HG03103 (cell line): ENCODE measurements at regions not wholly inside any gene's neighbourhood (a gene's known extent, or its start where the extent isn't known, plus 50 kb on each side); places are given as distances from the start of the nearest gene placed in this dataset.
"Not testable (repeated sequence)": the region's sequence is repeated elsewhere in the genome, so short reads cannot be mapped to it uniquely, and the experiment has no call there.

Experiments
- ATAC-seq: cut with Tn5 transposase; IDR thresholded peaks from one replicate; pipeline ENCODE4 v1.9.1; 2021; ENCODE audit warnings: low read depth; ENCODE audit not compliant: unreplicated experiment

DNA sequence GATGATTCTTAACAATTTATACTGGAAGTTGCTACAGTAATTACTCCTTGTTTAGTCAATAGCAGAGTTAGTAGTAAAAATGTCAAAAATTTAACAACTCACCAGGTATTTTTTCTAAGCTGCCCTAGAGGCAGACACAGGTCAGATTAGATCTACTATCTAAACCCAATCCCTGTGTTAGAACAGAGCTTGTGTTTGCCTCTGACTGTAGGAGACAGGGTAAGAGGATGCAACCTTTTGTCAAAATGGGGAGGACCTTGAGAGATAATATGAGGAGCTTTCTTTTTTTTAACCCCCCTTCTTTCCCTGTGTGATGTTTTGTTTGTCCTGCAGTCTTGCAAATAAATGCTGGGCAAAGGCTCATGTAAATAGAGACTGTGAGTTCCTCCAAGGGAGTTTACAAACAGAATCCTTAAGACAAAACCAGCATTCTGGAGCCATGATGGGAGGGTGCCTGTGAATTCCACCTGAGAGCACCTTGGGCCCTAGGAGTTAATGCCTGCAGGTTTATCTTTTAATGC is 353.1 kb downstream of the GATA3 start:
- ATAC-seq, result no peak

DNA sequence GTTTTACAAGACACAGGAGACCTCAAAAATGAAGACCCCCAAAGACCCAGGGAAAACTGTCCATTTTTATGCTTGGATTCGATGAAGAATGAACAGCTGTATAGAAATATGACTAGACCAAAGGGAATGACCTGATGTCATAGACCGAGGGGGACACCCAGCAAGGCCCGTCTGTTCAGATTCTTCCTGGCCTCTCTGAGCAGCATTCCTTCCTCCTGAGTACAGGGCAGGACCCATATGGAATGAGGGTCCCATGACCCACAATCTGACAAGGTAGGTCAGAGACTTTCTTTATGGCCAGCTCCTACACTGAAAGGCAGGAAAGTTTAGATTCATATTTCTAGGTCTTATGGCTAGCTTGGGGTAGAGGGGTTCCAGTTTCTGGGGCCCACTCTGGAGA is 356.0 kb downstream of the GATA3 start:
- no peak for ATAC-seq

DNA sequence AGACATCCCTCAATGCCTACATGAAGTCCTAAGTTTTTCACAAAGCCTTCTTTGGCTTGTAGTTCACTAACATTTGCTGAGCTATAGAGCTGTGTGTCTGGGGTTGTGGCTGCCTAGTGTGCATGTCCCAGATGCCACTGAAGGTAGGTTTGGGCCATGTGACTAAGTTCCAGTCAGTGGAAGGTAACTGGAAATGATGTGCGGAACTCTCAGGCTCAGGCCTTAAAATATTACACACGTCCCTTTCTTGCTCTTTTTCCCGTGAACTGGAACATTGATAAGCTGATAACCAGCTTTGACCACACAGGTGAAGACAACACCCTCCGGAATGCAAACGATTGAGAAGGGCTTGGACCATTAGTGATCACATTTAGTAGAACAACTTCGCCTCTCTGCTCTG is 358.1 kb downstream of the GATA3 start:
- no peak for ATAC-seq

DNA sequence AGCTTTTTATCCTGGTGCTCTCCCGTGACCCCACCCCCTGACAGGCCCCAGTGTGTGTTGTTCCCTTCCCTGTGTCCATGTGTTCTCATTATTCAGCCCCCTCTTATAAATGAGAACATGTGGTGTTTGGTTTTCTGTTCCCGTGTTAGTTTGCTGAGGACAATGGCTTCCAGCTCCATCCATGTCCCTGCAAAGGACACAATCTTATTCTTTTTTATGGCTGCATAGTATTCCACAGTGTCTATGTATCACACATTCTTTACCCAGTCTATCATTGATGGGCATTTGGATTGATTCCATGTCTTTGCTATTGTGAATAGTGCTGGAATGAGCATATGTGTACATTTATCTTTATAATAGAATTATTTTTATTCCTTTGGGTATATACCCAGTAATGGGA is 360.5 kb downstream of the GATA3 start:
- not testable (repeated sequence) for ATAC-seq

DNA sequence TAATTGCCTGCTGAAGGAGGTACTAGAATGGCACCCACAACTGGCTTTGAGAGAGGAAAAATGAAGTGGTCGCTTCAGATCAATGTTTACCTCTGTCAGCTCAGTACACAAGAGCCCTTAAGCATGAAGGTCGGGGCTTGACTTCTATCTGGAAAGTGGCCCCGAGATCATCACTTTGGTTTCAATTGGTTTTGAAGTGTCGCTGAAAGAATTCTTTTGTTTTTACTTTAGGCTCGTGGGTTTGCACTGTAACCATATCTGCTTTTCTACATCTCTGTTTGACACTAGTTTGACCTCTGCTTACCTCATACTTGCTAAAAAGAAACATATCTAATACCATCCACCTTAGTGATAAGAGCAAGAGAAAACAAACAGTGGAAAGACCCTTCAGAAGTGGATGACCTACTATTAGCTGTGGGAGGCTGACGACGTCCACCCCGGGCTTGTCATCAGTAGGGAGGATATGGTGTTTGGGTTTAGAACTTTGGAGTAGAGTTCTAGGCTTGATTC is 361.8 kb downstream of the GATA3 start:
- no peak for ATAC-seq

DNA sequence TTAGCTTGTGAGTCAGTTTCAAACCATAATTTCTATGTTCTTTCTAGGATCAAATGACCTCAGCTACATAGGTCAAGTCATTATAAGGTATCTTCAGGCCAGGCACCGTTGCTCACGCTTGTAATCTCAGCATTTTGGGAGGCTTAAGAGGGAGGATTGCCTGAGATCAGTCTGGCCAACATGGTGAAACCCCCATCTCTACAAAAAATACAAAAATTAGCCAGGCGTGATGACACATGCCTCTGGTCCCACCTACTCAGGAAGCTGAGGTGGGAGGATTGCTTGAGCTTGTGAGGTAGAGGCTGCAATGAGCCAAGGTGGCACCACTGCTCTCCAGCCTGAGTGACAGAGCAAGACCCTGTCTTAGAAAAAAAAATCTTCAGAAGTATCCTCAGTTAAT is 362.3 kb downstream of the GATA3 start:
- no peak for ATAC-seq

DNA sequence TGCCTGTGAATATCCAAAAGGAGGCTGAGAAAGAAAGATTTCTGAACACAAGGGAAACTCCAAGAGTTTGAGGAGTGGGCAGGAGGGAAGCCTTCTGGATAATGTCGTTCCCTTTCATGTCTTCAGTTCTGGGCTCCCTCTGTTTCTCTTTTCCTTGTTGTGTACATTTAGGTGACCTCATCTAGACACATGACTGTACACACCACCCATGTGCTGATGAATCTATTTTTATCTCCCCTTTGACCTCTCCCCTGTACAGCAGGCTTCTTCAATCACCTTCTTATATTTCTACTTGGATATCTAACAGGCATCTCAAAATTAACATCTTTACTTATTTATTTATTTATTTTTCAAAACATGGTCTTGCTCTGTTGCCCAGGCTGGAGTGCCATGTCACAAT is 363.1 kb downstream of the GATA3 start:
- no peak for ATAC-seq

DNA sequence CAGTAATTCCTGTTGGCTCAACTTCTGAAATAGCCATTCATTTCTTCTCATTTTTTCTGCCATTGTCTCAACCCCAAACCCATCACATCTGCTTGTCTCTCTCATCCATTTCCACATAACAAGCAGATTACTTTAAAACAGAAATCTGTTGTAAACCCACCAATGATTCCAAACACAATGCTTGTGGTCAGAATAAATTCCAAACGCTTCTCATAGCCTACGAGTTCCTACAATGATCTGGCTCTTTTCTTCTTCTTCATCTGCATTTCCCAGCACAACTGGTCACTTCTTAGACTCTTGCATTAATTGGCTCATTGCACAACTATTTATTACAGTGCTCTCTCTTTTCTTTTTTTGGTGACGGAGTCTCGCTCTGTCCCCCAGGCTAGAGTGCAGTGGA is 364.1 kb downstream of the GATA3 start:
- ATAC-seq, result no peak

DNA sequence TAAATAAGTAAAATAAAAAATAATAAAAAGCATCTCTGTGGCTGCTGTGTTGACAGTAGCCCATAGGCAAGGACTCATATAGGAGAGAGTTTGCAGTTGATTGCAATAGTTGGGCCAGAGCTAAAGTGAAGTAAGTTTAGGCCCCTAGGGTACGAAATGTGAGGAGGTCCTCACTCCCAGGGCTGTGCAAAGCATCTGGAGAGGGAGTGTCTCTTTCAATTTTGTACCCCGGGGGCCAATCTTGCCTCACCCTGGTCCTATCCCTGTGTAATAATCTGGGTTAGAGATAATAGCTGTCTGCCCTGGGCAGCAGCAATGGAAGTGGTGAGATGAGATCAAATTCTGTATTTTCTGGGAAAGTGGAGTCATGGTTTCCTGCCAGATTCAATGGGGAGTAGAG is 365.7 kb downstream of the GATA3 start:
- ATAC-seq, result no peak

DNA sequence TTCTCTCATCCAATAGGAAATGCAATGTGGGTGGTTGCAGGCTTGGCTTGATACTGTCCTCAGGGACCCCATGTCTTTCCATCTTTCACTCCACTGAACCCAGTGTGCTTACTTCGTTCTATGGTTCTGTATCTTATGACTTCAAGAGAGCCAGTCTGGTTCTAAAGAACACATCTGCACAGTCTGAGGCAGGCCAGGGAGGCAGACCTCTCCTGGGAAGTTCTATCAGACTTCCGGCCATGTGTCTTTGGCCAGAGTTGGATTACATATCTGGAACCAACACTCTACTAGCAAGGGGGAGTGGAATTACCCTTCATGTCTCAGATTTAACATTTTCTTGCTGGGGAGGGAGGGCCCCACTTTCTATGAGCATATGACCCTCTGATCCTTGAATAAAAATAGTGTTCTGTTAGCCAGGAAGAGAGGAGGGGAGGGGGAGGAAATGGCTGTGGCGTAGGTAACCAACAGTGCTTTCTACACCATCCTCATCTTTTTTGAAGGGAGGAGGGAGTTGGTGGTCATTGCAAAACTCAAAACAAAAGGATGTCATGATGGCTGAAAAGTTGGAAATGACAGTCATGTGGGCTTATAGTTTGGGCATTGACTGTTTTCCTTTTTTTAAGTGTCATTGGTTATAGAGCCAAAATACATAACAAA is 370.2 kb downstream of the GATA3 start:
- no peak for ATAC-seq

DNA sequence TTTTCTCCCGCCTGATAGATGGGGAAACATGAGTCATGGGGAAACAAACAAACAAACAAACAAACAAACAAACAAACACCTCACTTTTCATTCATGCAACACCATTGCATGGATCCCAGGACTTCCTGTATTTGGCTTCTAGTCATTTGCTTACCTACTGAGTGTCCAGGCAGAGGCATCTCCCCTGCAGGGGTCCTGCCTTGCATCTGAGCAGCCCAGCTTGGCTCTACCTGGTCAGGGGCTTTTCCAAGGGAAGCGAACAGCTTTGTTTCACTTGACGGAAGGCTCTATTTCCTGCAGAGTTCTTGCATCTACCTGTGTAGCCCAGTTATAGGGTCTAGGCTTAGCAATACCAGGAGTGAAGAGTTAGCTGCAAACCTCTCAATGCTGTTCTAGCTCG is 374.2 kb downstream of the GATA3 start:
- ATAC-seq, result no peak

DNA sequence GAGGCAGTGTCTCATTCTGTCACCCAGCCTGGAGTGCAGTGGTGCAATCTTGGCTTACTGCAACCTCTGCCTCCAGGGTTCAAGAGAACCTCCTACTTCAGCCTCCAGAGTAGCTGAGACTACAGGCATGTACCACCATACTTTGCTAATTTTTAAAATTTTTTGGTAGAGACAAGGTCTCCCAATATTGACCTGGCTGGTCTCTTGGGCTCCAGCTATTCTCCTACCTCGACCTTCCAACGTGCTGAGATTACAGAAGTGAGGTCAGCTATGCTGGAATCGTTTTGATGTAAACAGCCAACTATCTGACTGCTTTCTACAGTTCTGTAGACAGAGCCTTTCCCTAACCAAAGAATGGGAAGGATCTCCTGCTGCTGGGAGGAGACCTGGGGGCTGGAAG is 375.8 kb downstream of the GATA3 start:
- no peak for ATAC-seq

DNA sequence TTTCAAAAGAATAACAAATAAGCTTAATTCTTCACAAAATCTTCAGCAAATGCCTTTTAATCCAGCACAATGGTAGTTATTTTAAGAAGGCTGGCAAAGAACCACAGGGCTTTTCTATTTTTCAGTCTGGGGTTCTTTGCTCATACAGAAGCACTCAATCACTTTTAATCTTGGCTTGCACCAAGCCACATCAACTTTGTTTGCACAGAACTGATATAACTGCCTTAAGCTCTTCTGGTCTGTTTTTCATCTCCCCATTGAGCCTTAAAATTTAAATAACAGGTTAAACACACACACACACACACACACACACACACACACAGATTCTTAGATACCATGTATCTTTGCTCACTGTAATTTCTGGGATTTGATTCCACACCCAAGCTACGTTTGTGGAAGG is 377.0 kb downstream of the GATA3 start:
- ATAC-seq, result no peak

DNA sequence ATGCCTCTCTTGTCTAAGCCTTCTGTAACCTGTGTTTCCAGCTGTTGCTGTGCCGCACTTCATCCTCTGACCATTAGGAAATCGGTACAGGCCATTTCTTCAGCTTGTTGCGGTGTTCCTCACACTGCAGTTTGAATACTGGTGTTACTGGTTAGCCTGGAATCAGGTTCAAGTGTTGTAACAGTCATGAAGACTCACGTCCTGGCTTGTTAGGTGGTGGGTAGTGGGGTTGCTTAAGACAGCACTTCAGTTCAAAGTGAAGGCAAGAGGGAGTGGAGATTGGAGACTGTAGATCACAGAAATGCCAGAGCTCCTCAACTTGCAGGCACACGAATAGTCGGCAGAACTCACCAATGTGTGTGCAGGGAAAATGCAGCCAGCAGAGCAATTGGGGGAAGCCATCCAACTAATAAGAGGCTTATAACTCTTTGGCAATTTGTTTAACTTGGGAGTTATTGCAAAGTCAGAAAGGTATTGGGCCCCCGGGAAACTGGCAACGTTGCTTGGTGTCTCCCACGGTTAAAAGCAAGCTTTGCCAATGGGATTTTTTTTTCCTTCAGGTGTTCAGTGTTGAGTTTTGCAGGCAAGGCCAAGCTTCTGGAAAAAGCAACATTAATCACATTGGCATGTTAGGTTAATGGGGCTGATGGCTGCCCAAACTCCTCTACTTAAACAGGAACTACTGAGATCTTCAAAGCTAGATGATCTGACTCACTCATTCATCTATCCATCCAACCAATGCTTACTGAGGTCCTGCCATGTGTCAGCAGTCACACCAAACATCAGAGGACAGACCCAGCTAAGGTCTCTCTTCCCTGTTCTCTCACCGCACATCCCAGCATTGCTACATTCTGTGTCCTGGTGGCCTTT is 380.9 kb downstream of the GATA3 start:
- ATAC-seq, result no peak

DNA sequence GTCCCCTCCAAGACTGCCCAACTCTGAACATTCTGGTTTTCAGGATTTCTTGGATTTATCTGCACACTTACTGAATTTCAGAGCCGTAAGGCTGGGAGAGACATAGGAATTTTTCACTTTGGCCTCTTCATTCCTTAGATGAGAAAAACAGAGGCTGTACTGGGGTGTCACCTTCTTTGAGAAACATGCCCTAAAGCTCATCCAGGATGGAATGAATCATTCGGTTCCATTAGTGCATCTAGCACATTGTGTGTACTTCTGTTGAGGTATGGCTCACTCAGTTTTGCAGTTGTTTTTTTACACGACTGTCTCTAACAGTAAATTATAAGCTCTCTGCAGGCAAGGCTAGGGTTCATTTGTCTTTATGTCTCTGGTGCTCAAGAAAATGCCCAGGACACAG is 383.4 kb downstream of the GATA3 start:
- no peak for ATAC-seq

DNA sequence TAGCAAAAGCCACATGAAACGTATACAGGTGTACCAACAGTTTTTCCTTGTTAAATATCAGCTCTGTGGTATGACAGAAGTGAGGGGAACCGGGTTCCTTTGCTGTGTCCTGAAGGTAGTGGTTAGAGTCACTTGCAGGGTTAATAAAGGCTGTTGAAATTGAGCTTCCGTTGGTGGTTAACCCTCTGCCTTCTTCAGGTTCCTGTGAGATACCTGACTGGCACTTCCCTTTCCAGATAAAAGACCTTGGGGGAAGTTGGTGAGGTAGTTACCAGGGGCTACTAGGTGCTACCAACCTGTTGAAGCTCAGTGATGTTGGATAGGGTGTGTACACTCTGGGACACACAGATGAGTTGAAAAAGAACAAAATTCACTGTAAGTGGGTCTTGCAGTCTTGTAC is 384.1 kb downstream of the GATA3 start:
- ATAC-seq, result no peak

DNA sequence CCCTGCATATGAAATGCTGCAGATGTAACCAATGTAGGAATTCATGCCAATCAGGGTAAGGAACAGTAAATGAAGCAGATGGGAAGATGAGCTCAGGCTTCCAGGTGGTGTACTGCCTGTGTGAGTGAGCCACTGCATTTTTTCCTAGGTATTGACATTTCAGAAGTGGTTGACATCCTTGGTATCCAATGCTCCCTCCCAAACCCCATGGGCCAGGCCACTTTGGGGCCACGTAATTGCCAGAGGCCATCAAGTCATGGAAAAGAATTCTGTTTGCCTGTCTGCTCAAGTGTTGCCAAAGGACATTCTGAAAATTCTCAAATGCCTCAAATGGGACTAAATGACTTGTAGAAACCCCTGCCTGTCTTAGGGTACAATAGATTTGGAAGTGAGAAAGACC is 384.6 kb downstream of the GATA3 start:
- no peak for ATAC-seq

DNA sequence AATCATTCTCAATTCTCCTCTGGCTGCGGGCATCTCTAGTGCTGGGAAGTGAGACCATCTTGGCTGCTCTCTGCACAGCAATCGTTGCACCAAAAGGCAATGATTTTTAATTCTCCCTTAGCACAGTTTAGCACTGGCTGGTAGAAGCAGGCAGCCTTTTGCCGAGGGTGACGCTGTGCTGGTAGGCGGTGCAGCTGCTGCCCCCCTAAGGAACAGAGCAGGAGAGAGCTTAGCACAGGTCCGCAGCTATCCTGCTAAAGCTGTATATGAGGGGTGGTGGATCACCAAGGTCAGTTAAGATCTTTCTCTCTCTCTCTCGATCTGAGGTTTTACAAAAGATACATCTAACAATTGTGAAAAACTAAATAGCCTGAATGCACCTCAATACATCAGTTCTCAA is 390.1 kb downstream of the GATA3 start:
- ATAC-seq, result no peak

DNA sequence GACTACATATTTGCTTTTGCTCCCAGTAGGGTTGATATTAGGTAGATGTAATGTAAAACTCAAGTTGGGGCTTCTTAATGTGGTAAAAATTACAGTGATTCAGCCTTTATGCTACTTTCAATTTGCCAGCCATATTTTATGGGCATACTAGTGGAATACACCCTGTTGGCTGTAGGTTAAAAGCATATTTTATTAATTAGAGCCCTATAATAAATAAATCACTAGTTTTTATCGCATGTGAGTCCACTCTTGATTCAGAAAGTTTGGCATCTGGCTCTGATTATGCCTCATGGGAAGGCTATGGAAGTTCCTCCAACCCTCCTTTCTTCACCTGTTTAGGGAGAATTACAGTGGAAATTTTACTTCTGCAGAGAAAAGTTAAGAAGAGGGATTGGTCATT is 390.9 kb downstream of the GATA3 start:
- no peak for ATAC-seq

DNA sequence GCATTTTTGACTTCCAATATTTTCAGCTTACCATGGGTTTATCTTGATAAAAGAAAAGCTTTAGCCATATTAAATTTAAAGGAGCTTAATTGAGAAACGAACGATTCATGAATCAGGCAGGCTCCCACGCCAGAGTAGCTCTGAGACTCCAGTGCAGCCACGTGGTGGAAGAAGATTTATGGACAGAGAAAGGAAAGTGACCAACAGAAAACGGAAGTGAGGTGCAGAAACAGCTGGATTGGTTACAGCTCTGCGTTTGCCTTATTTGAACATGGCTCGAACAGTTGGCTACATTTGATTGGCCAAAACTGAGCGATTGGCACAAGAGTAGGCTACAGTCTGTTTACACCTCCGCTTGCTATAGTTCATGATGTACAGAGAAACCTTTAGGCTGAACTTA is 395.4 kb downstream of the GATA3 start:
- no peak for ATAC-seq

DNA sequence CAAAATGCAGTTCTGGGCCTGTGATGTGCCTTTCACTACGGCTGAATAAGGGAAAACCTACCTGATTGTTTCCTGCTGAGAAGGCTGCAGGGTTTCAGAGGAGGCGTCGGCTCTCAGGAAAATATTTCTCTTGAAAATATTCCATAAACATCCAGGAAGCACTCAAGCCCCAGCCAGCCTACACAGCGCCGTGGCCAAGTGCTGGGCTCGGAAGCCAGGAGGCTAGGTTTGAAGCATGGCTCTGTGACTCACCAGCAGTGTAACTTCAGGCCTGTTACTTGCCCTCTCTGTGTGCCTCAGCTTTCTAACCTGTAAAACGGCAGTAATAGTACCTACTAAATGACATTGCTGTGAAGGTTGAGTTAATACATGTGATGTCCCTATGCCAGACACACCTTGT is 399.1 kb downstream of the GATA3 start:
- no peak for ATAC-seq

DNA sequence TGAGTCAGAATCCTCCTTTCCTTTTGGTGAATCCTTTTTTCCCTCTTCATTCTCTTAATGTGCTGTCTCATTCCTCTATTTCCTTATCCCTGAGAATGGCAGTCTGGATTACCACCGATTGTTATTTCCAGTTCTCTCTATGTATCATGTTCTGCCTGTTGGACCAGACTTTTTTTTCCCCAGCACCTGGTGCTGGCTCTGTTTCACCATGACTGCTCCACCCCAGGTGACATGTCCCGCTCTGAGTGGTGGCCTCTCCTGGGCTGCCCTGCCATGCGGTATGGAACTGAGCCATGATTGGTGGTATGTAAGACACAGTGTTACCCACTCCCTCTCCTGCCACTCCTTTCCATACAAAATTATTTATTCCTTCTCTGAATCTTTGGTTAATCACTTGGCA is 399.9 kb downstream of the GATA3 start:
- ATAC-seq, result no peak
